ENCODE measurements at regions not wholly inside any gene's neighbourhood (a gene's known extent, or its start where the extent isn't known, plus 50 kb on each side); places are given as distances from the start of the nearest gene placed in this dataset.

GRCh38 chr4:162610116-162610515 lies 446.3 kb upstream of the FSTL5 start:
- no peak for DNase-seq (ENCODE audit: low read depth)
- no peak for TF ChIP-seq CTCF (conservative IDR thresholded peaks at IDR 0.05; ENCODE audit: control insufficient read depth, insufficient read depth, low read depth, low read length)
- no peak overlapping the region for H3K4me3 ChIP-seq (ENCODE audit: control insufficient read depth, low read depth, low read length)

- no peak for TF ChIP-seq CTCF (conservative IDR thresholded peaks at IDR 0.05; ENCODE audit: control insufficient read depth, insufficient read depth, low read depth, low read length)
- H3K4me3 ChIP-seq (ENCODE audit: control insufficient read depth, low read depth, low read length), result no peak overlapping the region
- DNase-seq (ENCODE audit: low read depth), result no peak
Observed at GRCh38 chr4:162586266-162586665, 422.5 kb upstream of the FSTL5 start.

GRCh38 chr4:162582180-162582579 lies 418.4 kb upstream of the FSTL5 start:
- H3K4me3 ChIP-seq (ENCODE audit: control insufficient read depth, low read depth, low read length), result no peak overlapping the region
- no peak for TF ChIP-seq CTCF (conservative IDR thresholded peaks at IDR 0.05; ENCODE audit: control insufficient read depth, insufficient read depth, low read depth, low read length)
- no peak for DNase-seq (ENCODE audit: low read depth)

GRCh38 chr4:162565730-162566129 lies 401.9 kb upstream of the FSTL5 start:
- DNase-seq (ENCODE audit: low read depth), result no peak
- no peak overlapping the region for H3K4me3 ChIP-seq (ENCODE audit: control insufficient read depth, low read depth, low read length)
- TF ChIP-seq CTCF (conservative IDR thresholded peaks at IDR 0.05; ENCODE audit: control insufficient read depth, insufficient read depth, low read depth, low read length), result no peak

- DNase-seq (ENCODE audit: low read depth), result no peak
- no peak overlapping the region for H3K4me3 ChIP-seq (ENCODE audit: control insufficient read depth, low read depth, low read length)
- TF ChIP-seq CTCF (conservative IDR thresholded peaks at IDR 0.05; ENCODE audit: control insufficient read depth, insufficient read depth, low read depth, low read length), result no peak
Observed at GRCh38 chr4:162560073-162560472, 396.3 kb upstream of the FSTL5 start.

- DNase-seq (ENCODE audit: low read depth), result no peak
- no peak for TF ChIP-seq CTCF (conservative IDR thresholded peaks at IDR 0.05; ENCODE audit: control insufficient read depth, insufficient read depth, low read depth, low read length)
- H3K4me3 ChIP-seq (ENCODE audit: control insufficient read depth, low read depth, low read length), result no peak overlapping the region
Observed at GRCh38 chr4:162557516-162558106, 393.8 kb upstream of the FSTL5 start.

- no peak for TF ChIP-seq CTCF (conservative IDR thresholded peaks at IDR 0.05; ENCODE audit: control insufficient read depth, insufficient read depth, low read depth, low read length)
Observed at GRCh38 chr4:162535121-162535520, 371.3 kb upstream of the FSTL5 start.

More at GRCh38 chr4:162535121-162535520, 371.3 kb upstream of the FSTL5 start:
- no peak for DNase-seq (ENCODE audit: low read depth)
- H3K4me3 ChIP-seq (ENCODE audit: control insufficient read depth, low read depth, low read length), result no peak overlapping the region
